H9 (cell line): ENCODE measurements at regions not wholly inside any gene's neighbourhood (a gene's known extent, or its start where the extent isn't known, plus 50 kb on each side); places are given as distances from the start of the nearest gene placed in this dataset.
A peak's percentile ranks its signal among the peaks of the same experiment; 100 is the strongest.

ENCODE experiments used
- DNase-seq: peaks from one replicate; pipeline ENCODE4 v3.0.0-alpha.2; 2017
- H2AFZ ChIP-seq: one replicate; pipeline ENCODE4 v1.6.1; 2013; ENCODE audit warnings: mild to moderate bottlenecking, low read length, control low read depth, moderate library complexity
- H2AK5ac ChIP-seq: 2 replicates; pipeline ENCODE4 v1.6.1; 2013; ENCODE audit warnings: low read length, control low read depth, mixed read lengths; ENCODE audit not compliant: insufficient read length
- H2BK120ac ChIP-seq: one replicate; pipeline ENCODE4 v1.6.1; 2013; ENCODE audit warnings: low read depth, mild to moderate bottlenecking, low read length, control low read depth, inconsistent platforms; ENCODE audit not compliant: poor library complexity, severe bottlenecking
- H2BK12ac ChIP-seq: 2 replicates; pipeline ENCODE4 v1.6.1; 2013; ENCODE audit warnings: low read length, control low read depth, mixed read lengths, low read depth; ENCODE audit not compliant: insufficient read length
- H2BK15ac ChIP-seq: 2 replicates; pipeline ENCODE4 v1.6.1; 2013; ENCODE audit warnings: low read depth, low read length, control low read depth
- H2BK20ac ChIP-seq: one replicate; pipeline ENCODE4 v1.6.1; 2013; ENCODE audit warnings: low read depth, mild to moderate bottlenecking, low read length, control low read depth, inconsistent platforms; ENCODE audit not compliant: poor library complexity, severe bottlenecking
- H2BK5ac ChIP-seq: 2 replicates; pipeline ENCODE4 v1.6.1; 2013; ENCODE audit warnings: low read length, control low read depth, mixed read lengths; ENCODE audit not compliant: insufficient read length
- H3K14ac ChIP-seq: 2 replicates; pipeline ENCODE4 v1.6.1; 2013; ENCODE audit warnings: low read length, control low read depth; ENCODE audit not compliant: insufficient read depth
- H3K18ac ChIP-seq: 2 replicates; pipeline ENCODE4 v1.6.1; 2013; ENCODE audit warnings: low read depth, mild to moderate bottlenecking, mixed read lengths, low read length, control low read depth; ENCODE audit not compliant: insufficient read length
- H3K23ac ChIP-seq: 2 replicates; pipeline ENCODE4 v1.6.1; 2013; ENCODE audit warnings: low read length, control low read depth, mixed read lengths, low read depth; ENCODE audit not compliant: insufficient read length
- H3K23me2 ChIP-seq: 2 replicates; pipeline ENCODE4 v1.6.1; 2013; ENCODE audit warnings: low read depth, mild to moderate bottlenecking, mixed read lengths, low read length, control low read depth; ENCODE audit not compliant: insufficient read length, poor library complexity, severe bottlenecking
- H3K27ac ChIP-seq: 2 replicates; pipeline ENCODE4 v1.5.1; 2013; ENCODE audit warnings: low read length, control low read depth, mixed read lengths, low read depth; ENCODE audit not compliant: insufficient read length
- H3K27me3 ChIP-seq: 2 replicates; pipeline ENCODE4 v1.6.1; 2013; ENCODE audit warnings: low read length, control low read depth, inconsistent platforms; ENCODE audit not compliant: insufficient read depth
- H3K4ac ChIP-seq: 2 replicates; pipeline ENCODE4 v1.6.1; 2013; ENCODE audit warnings: low read depth, mild to moderate bottlenecking, control low read depth, inconsistent platforms, low read length, moderate library complexity
- H3K4me1 ChIP-seq: 2 replicates; pipeline ENCODE4 v1.6.1; 2013; ENCODE audit warnings: low read length, control low read depth, inconsistent platforms; ENCODE audit not compliant: insufficient read depth
- H3K4me2 ChIP-seq: 2 replicates; pipeline ENCODE4 v1.6.1; 2013; ENCODE audit warnings: low read length, control low read depth, mixed read lengths; ENCODE audit not compliant: insufficient read length, insufficient read depth
- H3K56ac ChIP-seq: 2 replicates; pipeline ENCODE4 v1.6.1; 2013; ENCODE audit warnings: low read depth, mild to moderate bottlenecking, mixed read lengths, low read length, control low read depth; ENCODE audit not compliant: insufficient read length
- H3K79me1 ChIP-seq: 2 replicates; pipeline ENCODE4 v1.6.1; 2013; ENCODE audit warnings: low read depth, mild to moderate bottlenecking, moderate library complexity, low read length, control low read depth, inconsistent platforms; ENCODE audit not compliant: insufficient read depth, poor library complexity, severe bottlenecking
- H3K79me2 ChIP-seq: 2 replicates; pipeline ENCODE4 v1.6.1; 2013; ENCODE audit warnings: low read length, control low read depth, inconsistent platforms; ENCODE audit not compliant: insufficient read depth
- H3K9ac ChIP-seq: 2 replicates; pipeline ENCODE4 v1.6.1; 2013; ENCODE audit warnings: low read length, control low read depth, mixed read lengths; ENCODE audit not compliant: insufficient read length; ENCODE audit errors: extremely low read depth
- H3K9me3 ChIP-seq: one replicate; pipeline ENCODE4 v1.6.1; 2013; ENCODE audit warnings: low read depth, low read length, inconsistent platforms; ENCODE audit not compliant: control insufficient read depth
- H3T11ph ChIP-seq: one replicate; pipeline ENCODE4 v1.6.1; 2013; ENCODE audit warnings: mild to moderate bottlenecking, low read length, control low read depth, inconsistent platforms
- H4K20me1 ChIP-seq: one replicate; pipeline ENCODE4 v1.6.1; 2013; ENCODE audit not compliant: control insufficient read depth, insufficient read length, insufficient read depth
- H4K5ac ChIP-seq: 2 replicates; pipeline ENCODE4 v1.6.1; 2013; ENCODE audit warnings: low read depth, mild to moderate bottlenecking, mixed read lengths, low read length, control low read depth; ENCODE audit not compliant: insufficient read length
- H4K8ac ChIP-seq: replicated peaks from 2 replicates; pipeline ENCODE4 v1.6.1; 2013; ENCODE audit warnings: low read length, control low read depth, mixed read lengths, low read depth; ENCODE audit not compliant: insufficient read length
- H4K91ac ChIP-seq: 2 replicates; pipeline ENCODE4 v1.6.1; 2013; ENCODE audit warnings: low read depth, mild to moderate bottlenecking, moderate library complexity, mixed read lengths, low read length, control low read depth; ENCODE audit not compliant: insufficient read length
- H3K27ac Mint-ChIP-seq, 3 experiments: 2 replicates in 2 of 3; 3 replicates in 1 of 3; pipeline ENCODE4 v1.8.0; 2020 to 2021; ENCODE audit warnings: mixed read lengths in 3 of 3, mild to moderate bottlenecking in 1 of 3, moderate library complexity in 1 of 3
- H3K27me3 Mint-ChIP-seq: 2 replicates; pipeline ENCODE4 v1.8.0; 2021; ENCODE audit warnings: low read depth, mild to moderate bottlenecking, moderate library complexity, mixed read lengths
- H3K36me3 Mint-ChIP-seq, 3 experiments: 2 replicates in 2 of 3; 3 replicates in 1 of 3; pipeline ENCODE4 v1.8.0; 2020 to 2021; ENCODE audit warnings: low read depth in 3 of 3, mixed read lengths in 3 of 3; ENCODE audit not compliant: insufficient read depth in 1 of 3
- H3K4me1 Mint-ChIP-seq, 2 experiments: 2 replicates each; pipeline ENCODE4 v1.8.0; 2020; ENCODE audit warnings: mixed read lengths in 2 of 2
- H3K4me3 Mint-ChIP-seq, 2 experiments: 2 replicates in 1 of 2; 3 replicates in 1 of 2; pipeline ENCODE4 v1.8.0; 2020 to 2021; ENCODE audit warnings: mild to moderate bottlenecking in 2 of 2, mixed read lengths in 2 of 2, moderate library complexity in 1 of 2
- H3K9me3 Mint-ChIP-seq, 2 experiments: 2 replicates in 1 of 2; 3 replicates in 1 of 2; pipeline ENCODE4 v1.8.0; 2020; ENCODE audit warnings: mild to moderate bottlenecking in 2 of 2, mixed read lengths in 2 of 2, moderate library complexity in 1 of 2
- WGBS: extraction: QIAGEN DNeasy Blood & Tissue Kit; methylation state at CpG from one replicate; pipeline ENCODE4 v1.1.7; 2013; ENCODE audit warnings: missing lambda C conversion rate, low lambda C conversion rate, mixed read lengths; ENCODE audit not compliant: insufficient read length; ENCODE audit errors: extremely low coverage; 5-methylcytosine and 5-hydroxymethylcytosine counted together
- TF ChIP-seq, protein P1 (sequence below): fragments of 200-600 bp; sonication (generic); conservative IDR thresholded peaks from 3 replicates; pipeline ENCODE4 v1.8.0; 2021; ENCODE audit warnings: antibody characterized with exemption, mild to moderate bottlenecking

DNA sequence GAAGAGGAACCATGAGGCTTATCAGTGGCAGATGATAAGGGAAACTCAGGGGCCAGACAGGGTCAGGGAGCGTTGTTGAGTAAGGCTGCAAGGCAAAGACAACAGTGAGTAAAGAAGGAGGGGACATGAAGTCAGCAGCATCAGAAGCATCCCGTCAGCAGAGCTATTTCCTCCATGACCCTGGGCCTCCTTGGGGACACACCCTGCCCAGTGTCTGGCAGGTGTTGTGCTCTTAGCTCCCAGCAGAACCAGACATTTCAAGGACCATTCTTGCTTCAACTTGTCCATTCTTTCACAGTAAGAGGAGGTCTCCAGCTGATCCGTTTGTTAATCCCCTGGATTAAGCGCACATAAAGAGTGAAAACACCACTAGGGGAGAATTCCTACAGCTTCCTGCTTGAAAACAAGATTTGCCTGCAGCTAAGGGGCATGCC, 88.7 kb upstream of the MEIS1 start:
- Histone ChIP-seq H2BK5ac (no peak overlapping the region), H2BK20ac (no peak overlapping the region), H4K20me1 (no peaks in the 10 kb centered on the region), H3K23ac (no peak overlapping the region), H3K79me1 (no peaks in the 10 kb centered on the region), H3K18ac (no peak overlapping the region), H3K27me3 (no peaks in the 10 kb centered on the region), H3K14ac (no peak overlapping the region), H3K9ac (no peak overlapping the region), H2BK12ac (no peak overlapping the region), H3K4me1 (no peaks in the 10 kb centered on the region), H4K5ac (no peak overlapping the region), H3T11ph (no peak overlapping the region), H3K9me3 (no peaks in the 10 kb centered on the region), H2BK15ac (no peak overlapping the region), H4K91ac (no peak overlapping the region), H3K27ac (no peak overlapping the region), H3K79me2 (no peaks in the 10 kb centered on the region), H2BK120ac (no peak overlapping the region), H4K8ac (no peak overlapping the region), H3K23me2 (no peaks in the 10 kb centered on the region), H3K56ac (no peak overlapping the region), H3K4me2 (no peak overlapping the region), H3K4ac (no peak overlapping the region), H2AFZ (no peak overlapping the region), H2AK5ac (no peak overlapping the region)
- H3K4me3 Mint-ChIP-seq, result no peak overlapping the region
- peaks cover 12 to 34% (median 22%) of the 10 kb centered on the region in 3 experiments; a peak in 6 of 7 replicates for H3K36me3 Mint-ChIP-seq
- DNase-seq, result no peak
- peak overlapping the region in 2 of 3 experiments; percentile 41 to 87; a peak in 3 of 7 replicates for H3K27ac Mint-ChIP-seq
- H3K27me3 Mint-ChIP-seq, result peaks cover 2% of the 10 kb centered on the region; the same call in 1 of the 2 replicates
- H3K4me1 Mint-ChIP-seq, result peaks cover 7 to 9% of the 10 kb centered on the region in 2 experiments
- WGBS, result no CpG with 5 or more reads among the region's 4 CpGs
- H3K9me3 Mint-ChIP-seq, result peaks cover 33 to 45% of the 10 kb centered on the region in 2 experiments
- TF ChIP-seq, protein P1, sequence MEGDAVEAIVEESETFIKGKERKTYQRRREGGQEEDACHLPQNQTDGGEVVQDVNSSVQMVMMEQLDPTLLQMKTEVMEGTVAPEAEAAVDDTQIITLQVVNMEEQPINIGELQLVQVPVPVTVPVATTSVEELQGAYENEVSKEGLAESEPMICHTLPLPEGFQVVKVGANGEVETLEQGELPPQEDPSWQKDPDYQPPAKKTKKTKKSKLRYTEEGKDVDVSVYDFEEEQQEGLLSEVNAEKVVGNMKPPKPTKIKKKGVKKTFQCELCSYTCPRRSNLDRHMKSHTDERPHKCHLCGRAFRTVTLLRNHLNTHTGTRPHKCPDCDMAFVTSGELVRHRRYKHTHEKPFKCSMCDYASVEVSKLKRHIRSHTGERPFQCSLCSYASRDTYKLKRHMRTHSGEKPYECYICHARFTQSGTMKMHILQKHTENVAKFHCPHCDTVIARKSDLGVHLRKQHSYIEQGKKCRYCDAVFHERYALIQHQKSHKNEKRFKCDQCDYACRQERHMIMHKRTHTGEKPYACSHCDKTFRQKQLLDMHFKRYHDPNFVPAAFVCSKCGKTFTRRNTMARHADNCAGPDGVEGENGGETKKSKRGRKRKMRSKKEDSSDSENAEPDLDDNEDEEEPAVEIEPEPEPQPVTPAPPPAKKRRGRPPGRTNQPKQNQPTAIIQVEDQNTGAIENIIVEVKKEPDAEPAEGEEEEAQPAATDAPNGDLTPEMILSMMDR, result no peak
